ENCODE measurements at regions not wholly inside any gene's neighbourhood (a gene's known extent, or its start where the extent isn't known, plus 50 kb on each side); places are given as distances from the start of the nearest gene placed in this dataset.
"Not testable (repeated sequence)": the region's sequence is repeated elsewhere in the genome, so short reads cannot be mapped to it uniquely, and the experiment has no call there.

- Histone ChIP-seq H3K4me1 (peaks cover 4% of the 10 kb centered on the region; the same call in 1 of the 3 replicates), H3K4me3 (peak overlapping the region; percentile 30), H3K27ac (no peak overlapping the region), H3K9me3 (peaks cover 7% of the 10 kb centered on the region; the same call in 2 of the 3 replicates), H3K4me2 (peak overlapping the region; percentile 80)
- FAIRE-seq (no peak), DNase-seq (ENCODE audit: low read depth in 1 of 2, low spot score in 1 of 2) (no peak), ATAC-seq (peak in 1 of 2 experiments; percentile 16; a peak in 3 of 6 replicates)
- WGBS (ENCODE audit: missing lambda C conversion rate): 72% methylated on average over 4 of the region's 4 CpGs
- ChIA-PET CTCF (interaction anchor here (0.6 to 17.3 kb wide), 32 partner anchors 10 to 465 kb away, joined by 3 to 256 read pairs (median 5); partner anchors contain the start of genes CHRNA3, CHRNA5 and CHRNB4), POLR2A (no interaction called here)
- no peak for TF ChIP-seq HDAC2 (IDR thresholded peaks at IDR 0.05)
Measured at GRCh38 chr15:78708713-78709260, 67.8 kb upstream of the CHRNB4 start.

- WGBS (ENCODE audit: missing lambda C conversion rate): 4% methylated on average over 1 of the region's 1 CpG
- H3K4me1 ChIP-seq; H3K27ac ChIP-seq; DNase-seq (ENCODE audit: low read depth in 1 of 2, low spot score in 1 of 2); H3K4me3 ChIP-seq; POLR2A ChIA-PET; H3K9me3 ChIP-seq; H3K4me2 ChIP-seq; FAIRE-seq; ATAC-seq: not testable (repeated sequence)
- CTCF ChIA-PET: interaction anchor here (0.9 to 17.3 kb wide), 6 partner anchors 16 to 84 kb away, joined by 3 to 256 read pairs (median 4); partner anchors contain the start of genes CHRNA3 and CHRNB4
Measured at GRCh38 chr15:78706481-78707235, 65.6 kb upstream of the CHRNB4 start.

GRCh38 chr15:78703334-78704056 is 62.5 kb upstream of the CHRNB4 start:
- H3K4me1 ChIP-seq; POLR2A ChIA-PET; FAIRE-seq; H3K27ac ChIP-seq; H3K4me2 ChIP-seq; H3K4me3 ChIP-seq; DNase-seq (ENCODE audit: low read depth in 1 of 2, low spot score in 1 of 2); H3K9me3 ChIP-seq; ATAC-seq: not testable (repeated sequence)
- CTCF ChIA-PET: interaction anchor here (1.2 to 17.3 kb wide), 5 partner anchors 9 to 98 kb away, joined by 4 to 256 read pairs (median 4); partner anchors contain the start of gene CHRNA3
- WGBS (ENCODE audit: missing lambda C conversion rate): 78% methylated on average over 5 of the region's 5 CpGs

- ATAC-seq (no peak), DNase-seq (ENCODE audit: low read depth in 1 of 2, low spot score in 1 of 2) (no peak), FAIRE-seq (no peak)
- Histone ChIP-seq H3K4me2 (no peak overlapping the region), H3K4me3 (no peak overlapping the region), H3K4me1 (no peaks in the 10 kb centered on the region), H3K27ac (no peak overlapping the region), H3K9me3 (peaks cover 7% of the 10 kb centered on the region; the same call in 2 of the 3 replicates)
- TF ChIP-seq HOXB13 (CRISPR knock-in tag; IDR thresholded peaks at IDR 0.05; ENCODE audit: low read depth) (no peak), MAFK (IDR thresholded peaks at IDR 0.05; ENCODE audit: partially characterized antibody) (no peak), ESRRA (IDR thresholded peaks at IDR 0.05; ENCODE audit: borderline replicate concordance, low read length) (no peak), BCL3 (IDR thresholded peaks at IDR 0.05) (no peak), EP300 (IDR thresholded peaks at IDR 0.05) (no peak), FOSB (CRISPR knock-in tag; IDR thresholded peaks at IDR 0.05) (no peak), NPAS2 (CRISPR knock-in tag; IDR thresholded peaks at IDR 0.05; ENCODE audit: borderline replicate concordance) (no peak), RNF2 (IDR thresholded peaks at IDR 0.05; ENCODE audit: borderline replicate concordance, low read depth) (no peak), ZFP36 (IDR thresholded peaks at IDR 0.05; ENCODE audit: borderline replicate concordance, partially characterized antibody) (no peak), CTCF (IDR thresholded peaks at IDR 0.05) (no peak), EHMT2 (IDR thresholded peaks at IDR 0.05; ENCODE audit: low read depth) (no peak), KDM5A (IDR thresholded peaks at IDR 0.05) (no peak), FOSL2 (IDR thresholded peaks at IDR 0.05) (no peak), FOSL2 (CRISPR knock-in tag; IDR thresholded peaks at IDR 0.05) (no peak), GATA3 (IDR thresholded peaks at IDR 0.05; ENCODE audit: borderline replicate concordance) (no peak), CBX2 (IDR thresholded peaks at IDR 0.05; ENCODE audit: borderline replicate concordance, low read depth) (no peak)
- CTCF ChIA-PET: interaction anchor here (1.2 to 17.3 kb wide), 5 partner anchors 9 to 97 kb away, joined by 4 to 256 read pairs (median 4); partner anchors contain the start of gene CHRNA3
- POLR2A ChIA-PET: no interaction called here
Measured at GRCh38 chr15:78702609-78703333, 61.8 kb upstream of the CHRNB4 start.
